Tibial nerve (tissue), 4 donors: ENCODE measurements at regions not wholly inside any gene's neighbourhood (a gene's known extent, or its start where the extent isn't known, plus 50 kb on each side); places are given as distances from the start of the nearest gene placed in this dataset.
"Not testable (repeated sequence)": the region's sequence is repeated elsewhere in the genome, so short reads cannot be mapped to it uniquely, and the experiment has no call there.

ENCODE experiments used
- DNase-seq, 2 donors: peaks; one replicate each; pipeline ENCODE4 v3.0.0-alpha.2; 2019; ENCODE audit warnings: low spot score in 2 of 2
- H3K27ac ChIP-seq, 4 donors: fragments of 200-600 bp; sonication (generic) in 3 of 4; one replicate each; pipeline ENCODE4 v1.5.1; 2017 to 2019; ENCODE audit warnings: mild to moderate bottlenecking in 1 of 4
- H3K27me3 ChIP-seq, 2 donors: fragments of 200-600 bp; sonication (generic) in 1 of 2; one replicate each; pipeline versions ENCODE4 v1.5.1 to v1.6.0; 2017 to 2019
- H3K36me3 ChIP-seq, 3 donors: fragments of 200-600 bp; sonication (generic); one replicate each; pipeline ENCODE4 v1.5.1; 2018 to 2019
- H3K4me1 ChIP-seq, 4 donors: fragments of 200-600 bp; sonication (generic) in 3 of 4; one replicate each; pipeline ENCODE4 v1.5.1; 2017 to 2019
- H3K4me3 ChIP-seq, 4 donors: fragments of 200-600 bp; sonication (generic) in 3 of 4; one replicate each; pipeline ENCODE4 v1.5.1; 2017 to 2019; ENCODE audit warnings: mild to moderate bottlenecking in 1 of 4, moderate library complexity in 1 of 4
- H3K9me3 ChIP-seq, 4 donors: fragments of 200-600 bp; sonication (generic) in 3 of 4; one replicate each; pipeline ENCODE4 v1.5.1; 2017 to 2019
- CTCF ChIP-seq, 5 experiments: fragments of 200-600 bp in 3 of 5; fragments of 450-650 bp in 2 of 5; sonication (generic) in 3 of 5; IDR thresholded peaks; one replicate each; pipeline ENCODE4 v1.5.1; 2016 to 2019; ENCODE audit warnings: antibody characterized with exemption in 5 of 5, mild to moderate bottlenecking in 3 of 5, moderate library complexity in 2 of 5
- EP300 ChIP-seq, 2 donors: sonication (generic); formaldehyde crosslinking; IDR thresholded peaks; one replicate each; pipeline ENCODE4 v1.6.1; 2017; ENCODE audit warnings: antibody characterized with exemption in 2 of 2, mild to moderate bottlenecking in 1 of 2
- POLR2A ChIP-seq, 2 donors: fragments of 450-650 bp; IDR thresholded peaks; one replicate each; pipeline ENCODE4 v1.6.1; 2017; ENCODE audit warnings: antibody characterized with exemption in 2 of 2, mild to moderate bottlenecking in 2 of 2, moderate library complexity in 2 of 2
- WGBS, 2 donors: methylation state at CpG; one replicate each; pipeline ENCODE4 v1.1.5; 2018; 5-methylcytosine and 5-hydroxymethylcytosine counted together

- no peak for DNase-seq
- H3K36me3 ChIP-seq, result no peaks in the 10 kb centered on the region
- H3K9me3 ChIP-seq, result peaks cover 0 to 5% (median 0%) of the 10 kb centered on the region in 4 donors
- no peak overlapping the region for H3K4me3 ChIP-seq
- no peaks in the 10 kb centered on the region for H3K27me3 ChIP-seq
- H3K27ac ChIP-seq, result no peak overlapping the region
- 61 to 72% methylated on average over 10 of the region's 10 CpGs for WGBS, 2 donors
- TF ChIP-seq POLR2A (IDR thresholded peaks at IDR 0.05), result no peak
- TF ChIP-seq CTCF (IDR thresholded peaks at IDR 0.05), result no peak
- no peak for TF ChIP-seq EP300 (IDR thresholded peaks at IDR 0.05)
- H3K4me1 ChIP-seq, result no peaks in the 10 kb centered on the region
These were observed 228.5 kb upstream of the NEBL start for GRCh38 chr10:21125471-21126228.

GRCh38 chr10:21122907-21123306 is 225.8 kb upstream of the NEBL start:
- TF ChIP-seq POLR2A (IDR thresholded peaks at IDR 0.05) (no peak), EP300 (IDR thresholded peaks at IDR 0.05) (no peak), CTCF (IDR thresholded peaks at IDR 0.05) (no peak)
- H3K36me3 ChIP-seq, result no peaks in the 10 kb centered on the region

GRCh38 chr10:21121822-21122221 is 224.7 kb upstream of the NEBL start:
- H3K27ac ChIP-seq, H3K27me3 ChIP-seq, DNase-seq, H3K36me3 ChIP-seq, H3K4me3 ChIP-seq, H3K4me1 ChIP-seq, H3K9me3 ChIP-seq: not testable (repeated sequence)
- WGBS, 2 donors, result 89 to 94% methylated on average over 3 of the region's 3 CpGs

More at GRCh38 chr10:21122907-21123306, 225.8 kb upstream of the NEBL start:
- no peaks in the 10 kb centered on the region for H3K27me3 ChIP-seq
- H3K9me3 ChIP-seq, result peaks cover 0 to 5% (median 0%) of the 10 kb centered on the region in 4 donors
- no peak overlapping the region for H3K4me3 ChIP-seq
- no peaks in the 10 kb centered on the region for H3K4me1 ChIP-seq
- no peak overlapping the region for H3K27ac ChIP-seq
- no peak for DNase-seq

GRCh38 chr10:21114683-21115082 is 217.6 kb upstream of the NEBL start:
- TF ChIP-seq CTCF (IDR thresholded peaks at IDR 0.05) (no peak), EP300 (IDR thresholded peaks at IDR 0.05) (no peak), POLR2A (IDR thresholded peaks at IDR 0.05) (no peak)
- H3K9me3 ChIP-seq, result peaks cover 0 to 18% (median 0%) of the 10 kb centered on the region in 4 donors
- WGBS, 2 donors, result 95 to 98% methylated on average over 4 of the region's 4 CpGs
- no peaks in the 10 kb centered on the region for H3K27me3 ChIP-seq
- H3K4me1 ChIP-seq, result no peaks in the 10 kb centered on the region
- no peak overlapping the region for H3K4me3 ChIP-seq
- no peak for DNase-seq
- no peak overlapping the region for H3K27ac ChIP-seq
- no peaks in the 10 kb centered on the region for H3K36me3 ChIP-seq

- TF ChIP-seq EP300 (IDR thresholded peaks at IDR 0.05) (no peak), CTCF (IDR thresholded peaks at IDR 0.05) (no peak), POLR2A (IDR thresholded peaks at IDR 0.05) (no peak)
- no peak overlapping the region for H3K4me3 ChIP-seq
- no peaks in the 10 kb centered on the region for H3K36me3 ChIP-seq
- 83 to 95% methylated on average over 2 of the region's 2 CpGs for WGBS, 2 donors
- H3K4me1 ChIP-seq, result no peaks in the 10 kb centered on the region
- H3K27ac ChIP-seq, result no peak overlapping the region
- DNase-seq, result no peak
- no peaks in the 10 kb centered on the region for H3K27me3 ChIP-seq
- H3K9me3 ChIP-seq, result peaks cover 0 to 9% (median 0%) of the 10 kb centered on the region in 4 donors
These were observed 213.2 kb upstream of the NEBL start for GRCh38 chr10:21110358-21110757.

- not testable (repeated sequence) for H3K4me1 ChIP-seq, H3K9me3 ChIP-seq, H3K4me3 ChIP-seq, H3K27me3 ChIP-seq, DNase-seq, H3K27ac ChIP-seq, H3K36me3 ChIP-seq
- 89 to 95% methylated on average over 4 of the region's 4 CpGs for WGBS, 2 donors
These were observed 209.8 kb upstream of the NEBL start for GRCh38 chr10:21106931-21107330.

GRCh38 chr10:21105331-21105730 is 208.2 kb upstream of the NEBL start:
- H3K27ac ChIP-seq, H3K27me3 ChIP-seq, H3K9me3 ChIP-seq, DNase-seq, H3K36me3 ChIP-seq, H3K4me3 ChIP-seq: not testable (repeated sequence)
- H3K4me1 ChIP-seq, result peaks cover 0 to 12% (median 5%) of the 10 kb centered on the region in 4 donors
- 78 to 83% methylated on average over 3 of the region's 3 CpGs for WGBS, 2 donors
